Fibroblast of the aortic adventitia (primary cell): ENCODE measurements at regions not wholly inside any gene's neighbourhood (a gene's known extent, or its start where the extent isn't known, plus 50 kb on each side); places are given as distances from the start of the nearest gene placed in this dataset.

Source experiments
- DNase-seq: peaks from one replicate; pipeline ENCODE4 v3.0.0-alpha.2; 2010; ENCODE audit warnings: low read depth
- H3K4me3 ChIP-seq: 2 replicates; pipeline ENCODE4 v1.5.1; 2011; ENCODE audit warnings: low read depth, mild to moderate bottlenecking, control low read depth, low read length, moderate library complexity
- TF ChIP-seq, protein P1 (sequence below): IDR thresholded peaks from 2 replicates; pipeline ENCODE4 v1.5.1; 2011; ENCODE audit warnings: mild to moderate bottlenecking, low read length, control low read depth, inconsistent platforms; ENCODE audit not compliant: insufficient read depth

DNA sequence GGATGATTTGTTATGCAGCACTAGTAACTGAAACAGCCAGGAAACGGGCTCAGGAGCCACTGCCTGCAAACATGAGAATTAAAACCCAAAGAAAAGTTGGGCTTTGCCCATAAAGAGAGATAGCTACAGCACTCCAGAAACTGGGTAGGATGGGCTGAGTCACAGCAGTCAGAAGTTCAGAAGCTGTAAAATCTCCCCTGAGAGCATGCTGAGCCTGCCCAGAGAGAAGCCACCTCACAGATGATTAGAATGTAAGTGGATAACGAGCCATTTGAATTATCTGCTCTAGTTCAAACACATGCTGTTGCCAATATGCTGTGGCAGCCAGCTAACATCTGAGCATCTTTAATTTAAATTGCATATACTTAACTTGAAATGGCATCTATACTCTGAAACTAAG, 388.1 kb upstream of the ACVR2A start:
- TF ChIP-seq, protein P1, sequence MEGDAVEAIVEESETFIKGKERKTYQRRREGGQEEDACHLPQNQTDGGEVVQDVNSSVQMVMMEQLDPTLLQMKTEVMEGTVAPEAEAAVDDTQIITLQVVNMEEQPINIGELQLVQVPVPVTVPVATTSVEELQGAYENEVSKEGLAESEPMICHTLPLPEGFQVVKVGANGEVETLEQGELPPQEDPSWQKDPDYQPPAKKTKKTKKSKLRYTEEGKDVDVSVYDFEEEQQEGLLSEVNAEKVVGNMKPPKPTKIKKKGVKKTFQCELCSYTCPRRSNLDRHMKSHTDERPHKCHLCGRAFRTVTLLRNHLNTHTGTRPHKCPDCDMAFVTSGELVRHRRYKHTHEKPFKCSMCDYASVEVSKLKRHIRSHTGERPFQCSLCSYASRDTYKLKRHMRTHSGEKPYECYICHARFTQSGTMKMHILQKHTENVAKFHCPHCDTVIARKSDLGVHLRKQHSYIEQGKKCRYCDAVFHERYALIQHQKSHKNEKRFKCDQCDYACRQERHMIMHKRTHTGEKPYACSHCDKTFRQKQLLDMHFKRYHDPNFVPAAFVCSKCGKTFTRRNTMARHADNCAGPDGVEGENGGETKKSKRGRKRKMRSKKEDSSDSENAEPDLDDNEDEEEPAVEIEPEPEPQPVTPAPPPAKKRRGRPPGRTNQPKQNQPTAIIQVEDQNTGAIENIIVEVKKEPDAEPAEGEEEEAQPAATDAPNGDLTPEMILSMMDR, result no peak
- no peak overlapping the region for H3K4me3 ChIP-seq
- DNase-seq, result peak; percentile 1

DNA sequence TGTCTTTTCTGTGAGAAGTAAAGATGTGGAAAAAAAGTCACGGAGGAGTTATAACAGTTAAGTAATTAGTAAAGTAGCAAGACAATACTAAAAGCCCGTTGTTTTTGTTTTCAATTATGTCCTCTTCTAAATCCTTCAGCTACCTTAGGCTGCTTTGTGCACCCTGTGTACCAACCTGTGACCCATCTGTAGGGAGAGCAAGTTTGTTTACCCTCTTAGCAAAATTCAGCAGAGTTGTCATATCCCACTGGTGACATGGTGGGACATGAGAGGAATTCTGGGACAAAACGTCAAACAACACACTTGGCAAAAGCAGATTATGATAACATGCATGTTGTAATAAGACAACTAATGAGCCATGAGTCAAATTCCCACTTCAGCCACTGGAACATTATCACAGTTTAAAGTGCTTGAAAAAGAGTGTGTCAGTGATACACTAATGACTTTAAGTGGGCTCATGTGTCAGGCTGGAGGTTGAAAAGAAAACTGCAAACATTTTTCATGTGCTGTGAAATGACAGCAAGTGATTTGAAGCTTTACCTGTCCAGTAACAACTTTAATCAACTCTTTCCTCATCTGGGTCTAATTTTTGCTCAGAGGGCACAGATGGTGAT, 392.8 kb upstream of the ACVR2A start:
- TF ChIP-seq, protein P1, result no peak
- no peak for DNase-seq
- H3K4me3 ChIP-seq, result no peak overlapping the region

DNA sequence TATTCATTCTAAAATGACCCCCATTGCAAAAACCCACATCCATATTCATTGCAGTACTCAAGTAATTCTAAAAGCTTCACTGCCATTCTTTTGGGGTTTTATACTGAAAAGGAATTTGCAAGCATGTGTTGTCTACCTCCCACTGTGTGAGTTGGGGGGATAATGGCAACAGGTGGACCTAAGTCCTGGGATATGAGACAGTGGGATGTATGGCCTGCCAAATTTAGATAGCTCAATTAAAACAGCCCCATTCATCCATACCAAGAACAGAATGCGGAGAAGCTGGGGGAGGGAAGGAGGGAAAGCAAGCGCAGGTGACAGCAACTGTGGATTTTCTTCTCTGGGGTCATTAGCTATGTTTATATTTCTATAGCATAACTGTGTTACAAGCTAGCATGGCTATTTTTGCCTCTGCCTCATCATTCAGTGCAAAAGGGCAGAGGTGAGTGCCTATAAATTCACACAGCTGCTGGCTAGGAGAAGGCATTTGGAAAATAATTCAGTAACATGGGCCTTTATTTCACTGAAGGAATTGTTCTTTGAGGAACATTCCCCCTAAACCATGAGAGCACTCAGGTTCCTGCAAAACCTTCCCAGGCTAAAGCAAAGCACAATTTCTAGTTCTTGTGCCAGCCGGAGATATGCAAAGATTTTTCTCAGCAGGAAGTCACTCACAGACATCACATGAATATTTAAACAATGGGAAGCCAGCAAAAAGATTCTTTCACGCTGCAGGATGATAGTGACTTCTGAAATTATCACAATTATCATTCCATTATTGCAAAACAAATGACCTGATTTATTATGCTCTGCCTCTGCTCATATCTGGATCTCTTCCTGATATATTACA, 393.9 kb upstream of the ACVR2A start:
- TF ChIP-seq, protein P1, result no peak
- DNase-seq, result no peak
- H3K4me3 ChIP-seq, result no peak overlapping the region

DNA sequence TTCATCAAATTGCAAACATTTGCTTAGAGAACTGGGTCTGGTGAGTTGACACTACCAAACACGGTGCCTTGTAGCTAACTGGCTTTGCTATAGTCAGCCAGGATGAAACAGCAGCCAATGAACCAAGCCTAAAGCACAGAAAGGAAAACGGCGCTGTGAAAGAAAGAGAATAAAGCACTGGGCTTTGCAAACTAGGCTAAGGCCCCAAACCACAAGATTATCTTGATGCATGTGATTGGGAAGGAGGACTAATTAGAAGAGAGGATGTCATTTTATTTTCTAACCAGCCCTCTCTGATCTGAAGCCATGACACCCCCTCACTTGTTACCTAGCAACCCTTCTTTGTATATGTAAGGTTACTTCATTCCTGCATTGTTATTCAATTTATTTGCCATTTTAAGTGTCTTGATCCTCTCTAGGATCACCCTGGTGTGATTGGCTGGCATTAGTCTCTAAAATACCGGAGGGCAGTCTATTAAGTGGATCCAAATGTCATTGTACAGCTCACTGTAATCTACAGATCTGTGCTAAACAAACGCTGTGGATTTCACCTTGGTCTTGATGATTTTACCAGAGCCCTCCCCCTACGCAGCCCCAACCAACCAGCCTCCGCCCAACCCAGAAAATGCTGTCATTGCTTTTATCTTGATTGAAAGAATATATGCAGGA, 395.4 kb upstream of the ACVR2A start:
- no peak for DNase-seq
- TF ChIP-seq, protein P1, result no peak
- no peak overlapping the region for H3K4me3 ChIP-seq

DNA sequence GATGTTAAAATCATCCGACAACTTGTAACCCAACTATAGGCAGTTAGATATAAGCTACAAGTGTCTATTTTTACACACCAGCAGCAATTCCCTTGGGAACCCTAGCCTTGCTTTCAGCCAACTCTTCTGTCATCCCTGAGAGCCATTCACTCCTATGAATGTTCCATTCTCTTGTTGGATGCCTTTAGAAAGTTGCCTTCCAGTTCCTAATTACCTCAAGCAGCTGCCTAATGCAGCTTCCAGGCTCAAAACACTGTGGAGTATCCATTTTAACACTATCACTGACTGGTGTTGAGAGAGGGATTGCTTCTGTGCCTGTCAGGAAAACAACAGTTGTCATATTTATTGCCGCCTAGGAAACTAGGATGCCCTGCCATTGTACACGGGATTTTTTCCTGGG, 402.0 kb upstream of the ACVR2A start:
- peak; percentile 2 for DNase-seq
- TF ChIP-seq, protein P1, result no peak
- H3K4me3 ChIP-seq, result no peak overlapping the region

DNA sequence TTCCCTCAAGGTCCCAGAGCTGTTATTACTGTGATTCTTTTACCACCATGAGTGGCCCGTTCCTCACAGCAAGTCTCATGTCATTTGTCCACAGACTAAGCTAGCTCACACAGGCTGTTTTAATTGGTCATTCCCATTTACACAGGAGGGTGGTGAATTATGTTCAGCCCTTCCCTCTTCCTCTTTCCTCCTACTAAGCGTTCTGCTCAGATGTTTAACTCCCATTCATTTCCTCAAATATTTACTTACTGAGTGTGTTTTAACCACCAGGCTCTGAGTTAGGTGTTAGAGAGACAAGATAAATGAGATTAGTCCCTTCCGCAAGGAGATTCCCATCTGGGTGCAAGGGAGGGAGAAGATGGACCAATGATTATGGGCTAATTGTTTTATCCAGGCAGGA, 403.6 kb upstream of the ACVR2A start:
- H3K4me3 ChIP-seq, result no peak overlapping the region
- no peak for DNase-seq
- TF ChIP-seq, protein P1, result no peak
